K562 (cell line): ENCODE measurements at regions not wholly inside any gene's neighbourhood (a gene's known extent, or its start where the extent isn't known, plus 50 kb on each side); places are given as distances from the start of the nearest gene placed in this dataset.
A peak's percentile ranks its signal among the peaks of the same experiment; 100 is the strongest.

Source experiments
- ATAC-seq: fragments of 200-7000 bp; cut with Tn5 transposase; 3 replicates; pipeline ENCODE4 v1.9.1; 2020; ENCODE audit warnings: moderate library complexity
- BruUV-seq: library from RNA; stranded (reverse); fragments of 400-500 nt; replicated peaks from 2 replicates; lab custom pipeline; 2021; lab: Mats Ljungman, UMichigan
- CTCF ChIA-PET: fragments of 300-600 bp; formaldehyde crosslinking; extraction: SDS; loops from one replicate; lab custom pipeline; 2021; ENCODE audit warnings: low intra/inter-chr PET ratio; lab: Yijun Ruan, JAX
- POLR2A ChIA-PET: fragments of 300-600, 350-650 bp; sonication (Branson Sonifier 250); formaldehyde crosslinking; extraction: SDS; loops from one replicate; lab custom pipeline; 2021; ENCODE audit warnings: antibody characterized with exemption, inconsistent platforms; lab: Yijun Ruan, JAX
- DNase-seq, 4 experiments: peaks; one replicate each; pipeline versions ENCODE4 v3.0.0 to v3.0.0-alpha.2; 2011 to 2018; ENCODE audit warnings: low spot score in 3 of 4, mixed read lengths in 3 of 4; ENCODE audit errors: extremely low read depth in 1 of 4
- FAIRE-seq: peaks from 2 replicates; lab custom pipeline; 2011; peaks lifted over from hg19 to GRCh38; lab: Jason Lieb, UNC
- H2AFZ ChIP-seq: 2 replicates; pipeline ENCODE4 v1.6.0; 2011; ENCODE audit warnings: low read depth, low read length, control low read depth, inconsistent platforms
- H3K27ac ChIP-seq: fragments of 200-600 bp; 3 replicates; pipeline ENCODE4 v1.8.0; 2011; ENCODE audit warnings: low read depth, mild to moderate bottlenecking, control low read depth, inconsistent platforms, low read length, moderate library complexity, mixed read lengths; ENCODE audit errors: extremely low read depth
- H3K27me3 ChIP-seq, 2 experiments: fragments of 300-600 bp in 1 of 2; 2 replicates in 1 of 2; 3 replicates in 1 of 2; pipeline versions ENCODE4 v1.6.0 to v1.8.0; 2011; ENCODE audit warnings: inconsistent platforms in 2 of 2, low read length in 2 of 2, mild to moderate bottlenecking in 1 of 2, mixed read lengths in 1 of 2, moderate library complexity in 1 of 2; ENCODE audit not compliant: control insufficient read depth in 2 of 2, insufficient read depth in 2 of 2
- H3K36me3 ChIP-seq: fragments of 300-600 bp; 3 replicates; pipeline ENCODE4 v1.8.0; 2011; ENCODE audit warnings: mild to moderate bottlenecking, low read length, inconsistent platforms; ENCODE audit not compliant: control insufficient read depth, insufficient read depth
- H3K4me1 ChIP-seq, 2 experiments: fragments of 200-600 bp in 1 of 2; replicated peaks in 1 of 2; 2 replicates in 1 of 2; 3 replicates in 1 of 2; pipeline versions ENCODE4 v1.5.1 to v1.8.0; 2011; ENCODE audit warnings: inconsistent platforms in 2 of 2, low read length in 2 of 2, mild to moderate bottlenecking in 1 of 2, mixed read lengths in 1 of 2, moderate library complexity in 1 of 2; ENCODE audit not compliant: control insufficient read depth in 2 of 2, insufficient read depth in 2 of 2
- H3K4me2 ChIP-seq: 2 replicates; pipeline ENCODE4 v1.6.1; 2011; ENCODE audit warnings: low read length, control low read depth, inconsistent platforms, mixed read lengths; ENCODE audit not compliant: insufficient read depth
- H3K4me3 ChIP-seq: fragments of 200-600 bp; sonication (generic), shearing (Covaris generic); 2 replicates; pipeline ENCODE4 v1.5.1; 2016; ENCODE audit warnings: control low read depth, inconsistent platforms
- H3K79me2 ChIP-seq: fragments of 200-600 bp; 3 replicates; pipeline ENCODE4 v1.8.0; 2011; ENCODE audit warnings: low read length, inconsistent platforms; ENCODE audit not compliant: control insufficient read depth, insufficient read depth
- H3K9ac ChIP-seq, 2 experiments: 2 replicates each; pipeline versions ENCODE4 v1.6.0 to v1.6.1; 2011; ENCODE audit warnings: low read depth in 2 of 2, low read length in 2 of 2, control low read depth in 1 of 2, inconsistent platforms in 1 of 2, mild to moderate bottlenecking in 1 of 2, mixed read lengths in 1 of 2; ENCODE audit not compliant: insufficient read depth in 1 of 2
- H3K9me1 ChIP-seq: one replicate; pipeline ENCODE4 v1.6.0; 2011; ENCODE audit warnings: inconsistent platforms, mild to moderate bottlenecking, low read length, moderate library complexity; ENCODE audit not compliant: control insufficient read depth, insufficient read depth
- H3K9me3 ChIP-seq: replicated peaks from 2 replicates; pipeline ENCODE4 v1.5.1; 2011; ENCODE audit warnings: low read depth, low read length, inconsistent platforms; ENCODE audit not compliant: control insufficient read depth, insufficient read depth
- H4K20me1 ChIP-seq: replicated peaks from 2 replicates; pipeline ENCODE4 v1.6.1; 2011; ENCODE audit warnings: low read length, inconsistent platforms, mixed read lengths; ENCODE audit not compliant: control insufficient read depth, insufficient read depth
- CBX1 ChIP-seq: sonication (generic); IDR thresholded peaks from 2 replicates; pipeline ENCODE4 v1.6.1; 2016; ENCODE audit warnings: antibody characterized with exemption, low read depth, mild to moderate bottlenecking
- CCAR2 ChIP-seq: fragments of 200-400 bp; formaldehyde crosslinking; IDR thresholded peaks from 2 replicates; pipeline ENCODE4 v1.6.1; 2017; ENCODE audit warnings: mild to moderate bottlenecking, low read depth, low read length
- CHD4 ChIP-seq: fragments of 200-600 bp; sonication (generic); IDR thresholded peaks from 3 replicates; pipeline ENCODE4 v1.6.1; 2012; ENCODE audit warnings: low read depth, mild to moderate bottlenecking, mixed read lengths, low read length, inconsistent platforms; ENCODE audit not compliant: insufficient read depth, insufficient replicate concordance, poor library complexity, severe bottlenecking
- ESRRB ChIP-seq: fragments of 250-450 bp; sonication (Bioruptor Pico); IDR thresholded peaks from 2 replicates; pipeline ENCODE4 v1.5.0; 2020; ENCODE audit warnings: mild to moderate bottlenecking, moderate library complexity, borderline replicate concordance
- FIP1L1 ChIP-seq: fragments of 200-400 bp; formaldehyde crosslinking; IDR thresholded peaks from 2 replicates; pipeline ENCODE4 v1.6.1; 2018; ENCODE audit warnings: mild to moderate bottlenecking, low read depth, low read length; ENCODE audit not compliant: poor library complexity, severe bottlenecking
- IRF2 ChIP-seq: sonication (generic); formaldehyde crosslinking; IDR thresholded peaks from 2 replicates; pipeline ENCODE4 v1.8.1; 2022; ENCODE audit warnings: mild to moderate bottlenecking, missing genetic modification reagents
- MIER1 ChIP-seq: fragments of 450-650 bp; IDR thresholded peaks from 2 replicates; pipeline ENCODE4 v1.6.1; 2016; ENCODE audit warnings: antibody characterized with exemption, mild to moderate bottlenecking, low read depth
- NCOA1 ChIP-seq: fragments of 450-650 bp; IDR thresholded peaks from 2 replicates; pipeline ENCODE4 v1.6.1; 2016; ENCODE audit warnings: low read depth
- NFYB ChIP-seq: IDR thresholded peaks from 2 replicates; pipeline ENCODE4 v1.6.1; 2011; ENCODE audit warnings: mild to moderate bottlenecking, moderate library complexity; ENCODE audit not compliant: insufficient read length; ENCODE audit errors: extremely low read depth
- RBM25 ChIP-seq: fragments of 200-400 bp; formaldehyde crosslinking; IDR thresholded peaks from 2 replicates; pipeline ENCODE4 v1.6.1; 2018; ENCODE audit warnings: low read length, low read depth, moderate library complexity; ENCODE audit not compliant: severe bottlenecking
- SAFB2 ChIP-seq: fragments of 200-400 bp; formaldehyde crosslinking; IDR thresholded peaks from 2 replicates; pipeline ENCODE4 v1.6.1; 2018; ENCODE audit warnings: borderline replicate concordance, low read length, low read depth, moderate library complexity; ENCODE audit not compliant: severe bottlenecking
- SMAD3 ChIP-seq: fragments of 450-650 bp; formaldehyde crosslinking; conservative IDR thresholded peaks from 2 replicates; pipeline ENCODE4 v1.4.0; 2020; ENCODE audit warnings: mild to moderate bottlenecking
- TAF9B ChIP-seq: fragments of 450-650 bp; IDR thresholded peaks from 2 replicates; pipeline ENCODE4 v1.6.1; 2018; ENCODE audit warnings: mild to moderate bottlenecking; ENCODE audit not compliant: partially characterized antibody
- ZNF584 ChIP-seq: fragments of 200-800 bp; sonication (Bioruptor generic); IDR thresholded peaks from 2 replicates; pipeline ENCODE4 v1.6.1; 2016; ENCODE audit warnings: low read depth, mild to moderate bottlenecking, missing genetic modification characterization, missing compliant biosample characterization
- ZSCAN32 ChIP-seq: fragments of 450-650 bp; formaldehyde crosslinking; IDR thresholded peaks from 2 replicates; pipeline ENCODE4 v1.4.0; 2020; ENCODE audit warnings: mild to moderate bottlenecking, moderate library complexity
- WGBS: fragments of 100-300 bp; shearing (Covaris generic); methylation state at CpG from one replicate; pipeline ENCODE4 v1.1.6; 2016; ENCODE audit warnings: low coverage, mixed read lengths; ENCODE audit not compliant: insufficient coverage; ENCODE audit errors: missing lambda C conversion rate; 5-methylcytosine and 5-hydroxymethylcytosine counted together
- in situ Hi-C: fragments of 300-500 bp; cut with MboI; formaldehyde crosslinking; loops from 4 replicates; pipeline ENCODE4 v1.15.0; 2018; ENCODE audit warnings: inconsistent platforms, mixed read lengths
- intact Hi-C: fragments of 100-400 bp; cut with micrococcal nuclease; formaldehyde crosslinking; loops from 2 replicates; pipeline ENCODE4 v1.14.2; 2022
- TF ChIP-seq, protein P1 (sequence below): fragments of 450-650 bp; formaldehyde crosslinking; IDR thresholded peaks from 2 replicates; pipeline ENCODE4 v1.4.0; 2020; ENCODE audit warnings: mild to moderate bottlenecking, moderate library complexity

DNA sequence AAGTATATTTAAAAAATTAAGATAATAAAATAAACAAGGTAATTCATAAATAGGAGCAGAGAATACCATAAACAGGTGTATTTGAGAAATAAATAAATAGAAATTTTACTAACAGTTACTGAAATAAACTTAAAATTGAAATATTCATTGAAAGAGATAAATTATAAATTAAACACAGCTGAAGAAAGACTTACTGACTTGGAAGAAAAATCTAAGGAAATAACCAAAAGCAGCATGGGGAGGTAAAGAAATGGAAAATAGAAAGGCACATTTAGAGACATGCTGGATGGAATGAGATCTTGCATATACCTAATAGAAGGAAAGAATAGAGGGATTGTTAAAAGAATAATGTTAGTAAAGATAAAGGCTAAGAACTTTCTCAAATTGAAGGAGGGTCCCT lies 96.3 kb downstream of the SOX11 start:
- intact Hi-C loops, result no loop called here
- Histone ChIP-seq H3K27ac (no peak overlapping the region), H3K4me3 (no peak overlapping the region), H3K4me1 (no peaks in the 10 kb centered on the region), H3K79me2 (no peaks in the 10 kb centered on the region), H3K27me3 (no peaks in the 10 kb centered on the region), H3K9me1 (no peaks in the 10 kb centered on the region), H4K20me1 (no peaks in the 10 kb centered on the region), H3K9ac (no peak overlapping the region), H3K36me3 (no peaks in the 10 kb centered on the region), H3K9me3 (no peaks in the 10 kb centered on the region; the same call in 1 of the 2 replicates), H3K4me2 (no peak overlapping the region), H2AFZ (no peak overlapping the region)
- no peak for FAIRE-seq
- POLR2A ChIA-PET, result no interaction called here
- in situ Hi-C loops, result no loop called here
- ATAC-seq, result no peak
- TF ChIP-seq RBM25 (peak; percentile 22), IRF2 (CRISPR knock-in tag) (no peak)
- BruUV-seq, result no TSS peak
- DNase-seq, result no peak
- CTCF ChIA-PET, result no interaction called here

DNA sequence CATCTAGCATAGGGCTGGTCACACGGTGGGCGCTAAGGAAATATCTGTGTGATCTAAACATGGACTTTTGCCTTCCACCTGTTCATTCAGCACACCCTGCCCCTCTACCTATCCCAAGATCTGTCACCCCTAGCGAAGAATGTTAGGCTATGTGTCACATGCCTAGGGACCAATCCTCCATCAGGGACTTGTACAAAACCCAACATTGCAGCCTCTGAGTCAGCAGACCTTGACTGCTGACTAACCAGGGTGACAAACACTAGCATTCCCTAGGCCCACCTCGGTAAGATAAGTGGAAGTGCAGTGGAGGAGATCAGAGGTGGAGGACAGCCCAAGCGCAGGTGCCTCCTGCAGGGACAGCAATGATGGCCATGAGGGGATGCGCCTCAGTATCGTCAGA lies 99.2 kb downstream of the SOX11 start:
- no peak for DNase-seq
- no peaks in the 10 kb centered on the region for H3K9me1 ChIP-seq
- ATAC-seq, result no peak
- H3K36me3 ChIP-seq, result no peaks in the 10 kb centered on the region
- intact Hi-C loops (no loop called here), in situ Hi-C loops (no loop called here)
- no TSS peak for BruUV-seq
- CTCF ChIA-PET, result no interaction called here
- no peaks in the 10 kb centered on the region; the same call in 1 of the 2 replicates for H3K9me3 ChIP-seq
- FAIRE-seq, result no peak
- H2AFZ ChIP-seq, result no peak overlapping the region
- H3K4me1 ChIP-seq, result no peaks in the 10 kb centered on the region
- H3K4me2 ChIP-seq, result no peak overlapping the region
- no peaks in the 10 kb centered on the region for H4K20me1 ChIP-seq
- POLR2A ChIA-PET, result no interaction called here
- H3K4me3 ChIP-seq, result no peak overlapping the region
- H3K27ac ChIP-seq, result no peak overlapping the region
- WGBS, result 1% methylated on average over 7 of the region's 7 CpGs
- H3K9ac ChIP-seq, result no peak overlapping the region
- H3K79me2 ChIP-seq, result no peaks in the 10 kb centered on the region
- H3K27me3 ChIP-seq, result no peaks in the 10 kb centered on the region
- TF ChIP-seq CCAR2 (no peak), CHD4 (no peak), CBX1 (no peak), SAFB2 (no peak), FIP1L1 (no peak), NCOA1 (no peak), TAF9B (no peak), NFYB (no peak), ZSCAN32 (CRISPR knock-in tag) (no peak), ESRRB (CRISPR knock-in tag) (no peak), ZNF584 (CRISPR knock-in tag) (no peak), MIER1 (no peak), SMAD3 (no peak)
- TF ChIP-seq, protein P1, sequence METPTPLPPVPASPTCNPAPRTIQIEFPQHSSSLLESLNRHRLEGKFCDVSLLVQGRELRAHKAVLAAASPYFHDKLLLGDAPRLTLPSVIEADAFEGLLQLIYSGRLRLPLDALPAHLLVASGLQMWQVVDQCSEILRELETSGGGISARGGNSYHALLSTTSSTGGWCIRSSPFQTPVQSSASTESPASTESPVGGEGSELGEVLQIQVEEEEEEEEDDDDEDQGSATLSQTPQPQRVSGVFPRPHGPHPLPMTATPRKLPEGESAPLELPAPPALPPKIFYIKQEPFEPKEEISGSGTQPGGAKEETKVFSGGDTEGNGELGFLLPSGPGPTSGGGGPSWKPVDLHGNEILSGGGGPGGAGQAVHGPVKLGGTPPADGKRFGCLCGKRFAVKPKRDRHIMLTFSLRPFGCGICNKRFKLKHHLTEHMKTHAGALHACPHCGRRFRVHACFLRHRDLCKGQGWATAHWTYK (CRISPR knock-in tag), result no peak
